SK-N-SH treated with all-trans-retinoic acid at 6 μM for 48 hours (cell line): ENCODE measurements at regions not wholly inside any gene's neighbourhood (a gene's known extent, or its start where the extent isn't known, plus 50 kb on each side); places are given as distances from the start of the nearest gene placed in this dataset.
A peak's percentile ranks its signal among the peaks of the same experiment; 100 is the strongest.

Source experiments
- ATAC-seq: fragments of 200-7000 bp; cut with Tn5 transposase; 3 replicates; pipeline ENCODE4 v1.9.1; 2020; ENCODE audit warnings: mild to moderate bottlenecking, moderate library complexity
- ARNTL ChIP-seq: fragments of 450-650 bp; formaldehyde crosslinking; IDR thresholded peaks from 2 replicates; pipeline ENCODE4 v1.5.0; 2020; ENCODE audit warnings: low read depth, mild to moderate bottlenecking, moderate library complexity, borderline replicate concordance
- BACH2 ChIP-seq: fragments of 250-450 bp; sonication (Bioruptor Pico); IDR thresholded peaks from 2 replicates; pipeline ENCODE4 v1.9.0; 2021; ENCODE audit warnings: mild to moderate bottlenecking, borderline replicate concordance
- CREB5 ChIP-seq: fragments of 250-450 bp; sonication (Bioruptor Pico); IDR thresholded peaks from 2 replicates; pipeline ENCODE4 v1.5.1; 2020; ENCODE audit warnings: low read depth, mild to moderate bottlenecking, moderate library complexity
- CSDC2 ChIP-seq: fragments of 250-450 bp; sonication (Bioruptor Pico); IDR thresholded peaks from 2 replicates; pipeline ENCODE4 v1.5.0; 2020; ENCODE audit warnings: mild to moderate bottlenecking, moderate library complexity
- CSRNP3 ChIP-seq: fragments of 250-450 bp; sonication (Bioruptor Pico); IDR thresholded peaks from 2 replicates; pipeline ENCODE4 v1.5.1; 2021; ENCODE audit warnings: mild to moderate bottlenecking, moderate library complexity
- ESRRG ChIP-seq: fragments of 250-450 bp; sonication (Bioruptor Pico); IDR thresholded peaks from 2 replicates; pipeline ENCODE4 v1.6.1; 2021; ENCODE audit warnings: mild to moderate bottlenecking
- GLIS3 ChIP-seq: fragments of 250-450 bp; sonication (Bioruptor Pico); IDR thresholded peaks from 2 replicates; pipeline ENCODE4 v1.5.0; 2020; ENCODE audit warnings: mild to moderate bottlenecking, moderate library complexity
- OSR1 ChIP-seq: fragments of 250-450 bp; sonication (Bioruptor Pico); IDR thresholded peaks from 2 replicates; pipeline ENCODE4 v1.8.0; 2022; ENCODE audit warnings: moderate library complexity, mild to moderate bottlenecking, inconsistent platforms
- PATZ1 ChIP-seq: fragments of 250-450 bp; sonication (Bioruptor Pico); IDR thresholded peaks from 2 replicates; pipeline ENCODE4 v1.8.0; 2020; ENCODE audit warnings: mild to moderate bottlenecking, moderate library complexity, borderline replicate concordance
- RARB ChIP-seq: fragments of 250-450 bp; sonication (Bioruptor Pico); IDR thresholded peaks from 2 replicates; pipeline ENCODE4 v1.8.0; 2021; ENCODE audit warnings: mild to moderate bottlenecking, moderate library complexity
- SNAI2 ChIP-seq: fragments of 250-450 bp; sonication (Bioruptor Pico); IDR thresholded peaks from 2 replicates; pipeline ENCODE4 v1.5.0; 2020; ENCODE audit warnings: mild to moderate bottlenecking, moderate library complexity
- TCF4 ChIP-seq: fragments of 250-450 bp; sonication (Bioruptor Pico); IDR thresholded peaks from 2 replicates; pipeline ENCODE4 v1.8.0; 2021; ENCODE audit warnings: mild to moderate bottlenecking, moderate library complexity, borderline replicate concordance
- TOX ChIP-seq: fragments of 250-450 bp; sonication (Bioruptor Pico); IDR thresholded peaks from 2 replicates; pipeline ENCODE4 v1.8.0; 2021; ENCODE audit warnings: mild to moderate bottlenecking, moderate library complexity, borderline replicate concordance
- TSHZ2 ChIP-seq: fragments of 250-450 bp; sonication (Bioruptor Pico); IDR thresholded peaks from 2 replicates; pipeline ENCODE4 v1.5.0; 2020; ENCODE audit warnings: mild to moderate bottlenecking, moderate library complexity
- ZC3H10 ChIP-seq: fragments of 250-450 bp; sonication (Bioruptor Pico); IDR thresholded peaks from 2 replicates; pipeline ENCODE4 v1.5.1; 2021; ENCODE audit warnings: mild to moderate bottlenecking, moderate library complexity
- ZFP3 ChIP-seq: fragments of 250-450 bp; sonication (Bioruptor Pico); IDR thresholded peaks from 2 replicates; pipeline ENCODE4 v1.5.0; 2020; ENCODE audit warnings: mild to moderate bottlenecking, moderate library complexity
- ZFP30 ChIP-seq: fragments of 450-650 bp; formaldehyde crosslinking; IDR thresholded peaks from 2 replicates; pipeline ENCODE4 v1.5.0; 2022; ENCODE audit warnings: mild to moderate bottlenecking, moderate library complexity
- ZNF565 ChIP-seq: fragments of 450-650 bp; formaldehyde crosslinking; conservative IDR thresholded peaks from 2 replicates; pipeline ENCODE4 v1.5.0; 2020; ENCODE audit warnings: low read depth, mild to moderate bottlenecking, moderate library complexity
- ZNF70 ChIP-seq: fragments of 450-650 bp; formaldehyde crosslinking; IDR thresholded peaks from 2 replicates; pipeline ENCODE4 v1.5.0; 2020; ENCODE audit warnings: mild to moderate bottlenecking, moderate library complexity
- ZNF8 ChIP-seq: fragments of 450-650 bp; formaldehyde crosslinking; IDR thresholded peaks from 2 replicates; pipeline ENCODE4 v1.5.0; 2020; ENCODE audit warnings: mild to moderate bottlenecking, moderate library complexity
- TF ChIP-seq, protein P1 (sequence below): fragments of 250-450 bp; sonication (Bioruptor Pico); IDR thresholded peaks from 2 replicates; pipeline ENCODE4 v1.8.0; 2021; ENCODE audit warnings: low read depth, mild to moderate bottlenecking, moderate library complexity, borderline replicate concordance

- TF ChIP-seq ZFP30 (no peak), BACH2 (CRISPR knock-in tag) (no peak), ZNF565 (CRISPR knock-in tag) (no peak), CSRNP3 (CRISPR knock-in tag) (no peak), TOX (no peak), GLIS3 (no peak)
- ATAC-seq: peak; percentile 66
Measured at GRCh38 chrX:94058728-94059382, 384.8 kb downstream of the FAM133A start.

- TF ChIP-seq ARNTL (no peak), TSHZ2 (CRISPR knock-in tag) (no peak), PATZ1 (no peak), CREB5 (CRISPR knock-in tag) (no peak), SNAI2 (no peak), OSR1 (CRISPR knock-in tag) (no peak)
- TF ChIP-seq, all 23 proteins: peak for 0
- no peak for ATAC-seq
Measured at GRCh38 chrX:94065091-94065490, 391.1 kb downstream of the FAM133A start.

GRCh38 chrX:94089149-94089548 lies 415.1 kb downstream of the FAM133A start:
- no peak for TF ChIP-seq ZNF70 (CRISPR knock-in tag)
- no peak for TF ChIP-seq ZNF565 (CRISPR knock-in tag)
- TF ChIP-seq ZC3H10 (CRISPR knock-in tag): no peak
- TF ChIP-seq ARNTL: no peak
- no peak for ATAC-seq

GRCh38 chrX:94097868-94098267 lies 423.9 kb downstream of the FAM133A start:
- ATAC-seq: no peak
- no peak for TF ChIP-seq TCF4 (CRISPR knock-in tag)
- no peak for TF ChIP-seq CREB5 (CRISPR knock-in tag)
- no peak for TF ChIP-seq ZNF70 (CRISPR knock-in tag)
- TF ChIP-seq, protein P1, sequence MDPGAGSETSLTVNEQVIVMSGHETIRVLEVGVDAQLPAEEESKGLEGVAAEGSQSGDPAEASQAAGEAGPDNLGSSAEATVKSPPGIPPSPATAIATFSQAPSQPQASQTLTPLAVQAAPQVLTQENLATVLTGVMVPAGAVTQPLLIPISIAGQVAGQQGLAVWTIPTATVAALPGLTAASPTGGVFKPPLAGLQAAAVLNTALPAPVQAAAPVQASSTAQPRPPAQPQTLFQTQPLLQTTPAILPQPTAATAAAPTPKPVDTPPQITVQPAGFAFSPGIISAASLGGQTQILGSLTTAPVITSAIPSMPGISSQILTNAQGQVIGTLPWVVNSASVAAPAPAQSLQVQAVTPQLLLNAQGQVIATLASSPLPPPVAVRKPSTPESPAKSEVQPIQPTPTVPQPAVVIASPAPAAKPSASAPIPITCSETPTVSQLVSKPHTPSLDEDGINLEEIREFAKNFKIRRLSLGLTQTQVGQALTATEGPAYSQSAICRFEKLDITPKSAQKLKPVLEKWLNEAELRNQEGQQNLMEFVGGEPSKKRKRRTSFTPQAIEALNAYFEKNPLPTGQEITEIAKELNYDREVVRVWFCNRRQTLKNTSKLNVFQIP (CRISPR knock-in tag): no peak
- no peak for TF ChIP-seq ZNF8
- TF ChIP-seq CSDC2: no peak
- no peak for TF ChIP-seq ESRRG (CRISPR knock-in tag)
- TF ChIP-seq ZFP30: no peak
- TF ChIP-seq RARB (CRISPR knock-in tag): no peak
- TF ChIP-seq SNAI2: no peak
- TF ChIP-seq PATZ1: no peak
- no peak for TF ChIP-seq ZFP3
